GM18870 (cell line): ENCODE measurements at regions not wholly inside any gene's neighbourhood (a gene's known extent, or its start where the extent isn't known, plus 50 kb on each side); places are given as distances from the start of the nearest gene placed in this dataset.

Source experiments
- ATAC-seq: cut with Tn5 transposase; IDR thresholded peaks from one replicate; pipeline ENCODE4 v1.9.1; 2021; ENCODE audit warnings: moderate library complexity; ENCODE audit not compliant: unreplicated experiment

DNA sequence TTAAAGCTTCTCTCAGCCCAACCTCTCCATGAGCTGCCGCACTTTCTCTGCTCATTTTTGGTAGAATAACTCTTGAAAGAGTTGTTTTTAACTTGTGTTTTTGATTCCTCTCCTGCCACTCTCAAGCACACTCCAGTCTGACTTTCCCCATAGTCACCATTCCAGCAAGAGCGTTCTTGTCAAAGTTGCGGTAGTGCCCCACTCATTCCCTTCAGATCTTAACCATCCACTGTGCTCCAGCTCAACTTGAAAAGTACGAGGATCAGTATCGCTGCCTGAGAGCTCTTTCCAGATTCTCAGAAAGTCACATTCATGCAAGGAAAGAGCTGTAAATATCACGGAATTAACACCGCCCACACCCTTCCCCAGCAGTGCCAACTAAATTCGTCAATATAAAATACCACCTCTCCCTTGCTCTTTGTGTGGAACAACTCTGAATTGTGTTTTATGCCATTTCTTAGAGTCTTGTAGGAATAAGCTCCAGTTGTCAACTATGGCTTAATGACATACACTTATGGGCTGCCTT lies 59.7 kb upstream of the IL15 start:
- ATAC-seq: no peak

DNA sequence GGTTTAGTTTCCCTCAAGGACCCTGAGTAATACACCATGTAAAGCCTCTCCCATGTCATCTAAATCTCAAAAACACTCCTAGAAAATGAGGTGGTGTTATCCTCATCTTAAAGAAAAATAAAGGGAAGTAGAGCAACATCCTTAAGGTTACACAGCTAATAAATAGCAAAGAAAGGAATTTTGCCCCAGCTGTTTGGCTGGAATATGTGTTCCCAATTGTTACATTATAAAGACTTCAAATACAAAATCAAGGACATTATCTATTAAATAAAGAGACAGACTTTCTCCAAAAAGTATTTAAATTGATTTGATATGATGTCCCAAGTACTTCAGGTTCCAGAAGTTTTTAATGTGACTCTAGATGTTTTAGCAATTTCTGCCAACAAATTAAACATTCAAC lies 57.9 kb upstream of the IL15 start:
- ATAC-seq: no peak

DNA sequence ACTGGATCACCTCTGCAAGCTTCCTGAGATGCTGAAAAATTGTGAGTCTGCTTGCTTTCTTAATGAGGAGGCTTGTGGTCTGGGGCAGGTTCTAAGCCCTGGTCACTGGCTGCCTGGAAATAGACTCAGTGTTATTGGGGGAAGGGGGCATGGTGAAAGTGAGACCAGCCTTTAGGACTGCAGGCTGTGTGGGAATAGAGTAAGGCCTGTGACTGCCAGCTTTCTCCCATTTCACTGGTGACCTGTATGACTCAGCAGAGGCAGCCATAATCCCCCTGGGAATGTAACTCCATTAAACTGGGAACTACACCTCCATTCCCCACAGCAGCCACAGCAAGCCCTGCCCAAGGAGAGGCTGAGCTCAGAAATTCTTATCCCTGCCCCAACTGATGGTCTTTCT lies 55.9 kb upstream of the IL15 start:
- ATAC-seq: no peak
